GM18508 (cell line): ENCODE measurements at regions not wholly inside any gene's neighbourhood (a gene's known extent, or its start where the extent isn't known, plus 50 kb on each side); places are given as distances from the start of the nearest gene placed in this dataset.
"Not testable (repeated sequence)": the region's sequence is repeated elsewhere in the genome, so short reads cannot be mapped to it uniquely, and the experiment has no call there.

Experiments
- ATAC-seq: cut with Tn5 transposase; IDR thresholded peaks from one replicate; pipeline ENCODE4 v1.9.1; 2021; ENCODE audit warnings: moderate number of reproducible peaks; ENCODE audit not compliant: insufficient read depth, unreplicated experiment

DNA sequence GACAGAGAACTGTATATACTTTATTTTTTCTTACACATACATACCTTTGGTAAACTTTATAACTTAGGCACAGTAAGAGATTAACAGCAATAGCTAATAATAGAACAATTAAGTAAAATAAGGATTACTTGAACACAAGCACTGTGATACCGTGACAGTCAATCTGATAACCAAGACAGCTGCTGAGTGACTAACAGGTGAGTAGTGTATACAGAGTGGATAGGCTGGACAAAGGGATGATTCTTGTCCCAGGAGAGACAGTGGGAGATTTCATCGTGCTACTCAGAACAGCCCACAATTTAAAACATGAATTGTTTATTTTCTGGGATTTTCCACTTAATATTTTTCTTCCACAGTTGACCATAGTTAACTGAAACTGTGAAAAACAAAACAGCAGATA is 411.8 kb downstream of the PPP1R2C start:
- ATAC-seq = no peak

DNA sequence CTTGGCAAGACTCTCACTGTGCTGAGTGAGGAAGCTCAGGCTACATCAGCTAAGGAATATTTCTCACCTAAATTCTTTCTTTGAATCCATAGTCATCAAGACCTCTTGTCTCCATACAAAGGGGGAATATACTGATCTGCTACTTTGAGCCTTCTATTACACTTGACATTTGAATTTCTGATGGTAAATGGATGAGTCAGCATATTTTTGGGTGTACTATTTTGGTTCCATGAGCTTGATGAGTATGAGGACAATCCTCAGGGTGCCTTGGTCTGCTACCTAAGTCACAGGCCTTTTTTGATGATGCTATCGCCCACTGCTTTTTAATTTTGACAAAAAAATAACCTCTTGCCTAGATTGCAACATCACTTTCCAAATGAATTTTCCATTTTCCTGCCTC is 415.7 kb downstream of the PPP1R2C start:
- ATAC-seq = no peak

DNA sequence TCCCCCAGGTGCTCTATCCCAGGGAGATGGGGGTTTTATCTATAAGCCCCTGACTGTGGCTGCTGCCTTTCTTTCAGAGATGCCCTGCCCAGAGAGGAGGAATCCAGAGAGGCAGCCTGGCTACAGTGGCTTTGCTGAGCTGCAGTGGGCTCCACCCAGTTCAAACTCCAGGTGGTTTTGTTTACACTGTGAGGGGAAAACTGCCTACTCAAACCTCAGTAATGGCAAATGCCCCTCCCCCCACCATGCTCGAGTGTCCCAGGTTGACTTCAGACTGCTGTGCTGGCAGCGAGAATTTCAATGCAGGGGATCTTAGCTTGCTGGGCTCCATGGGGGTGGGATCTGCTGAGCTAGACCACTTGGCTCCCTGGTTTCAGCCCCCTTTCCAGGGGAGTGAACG is 419.6 kb upstream of the CASK start:
- not testable (repeated sequence) for ATAC-seq
